Sciatic nerve (tissue), 2 donors: ENCODE measurements at regions not wholly inside any gene's neighbourhood (a gene's known extent, or its start where the extent isn't known, plus 50 kb on each side); places are given as distances from the start of the nearest gene placed in this dataset.
"Not testable (repeated sequence)": the region's sequence is repeated elsewhere in the genome, so short reads cannot be mapped to it uniquely, and the experiment has no call there.

Experiments
- ATAC-seq: fragments of 200-7000 bp; cut with Tn5 transposase; one replicate; pipeline ENCODE4 v1.9.1; 2020; ENCODE audit warnings: mild to moderate bottlenecking, moderate library complexity
- DNase-seq: peaks from one replicate; pipeline ENCODE4 v3.0.0-alpha.2; 2020; ENCODE audit warnings: low spot score
- intact Hi-C: fragments of 100-400 bp; cut with DNase I; formaldehyde crosslinking; loops from one replicate; pipeline ENCODE4 v1.14.2; 2022
- donor health status: DM: no; HTN: no; CAD: no.
- donor health status: DM: no; HTN: no; CAD: no.

DNA sequence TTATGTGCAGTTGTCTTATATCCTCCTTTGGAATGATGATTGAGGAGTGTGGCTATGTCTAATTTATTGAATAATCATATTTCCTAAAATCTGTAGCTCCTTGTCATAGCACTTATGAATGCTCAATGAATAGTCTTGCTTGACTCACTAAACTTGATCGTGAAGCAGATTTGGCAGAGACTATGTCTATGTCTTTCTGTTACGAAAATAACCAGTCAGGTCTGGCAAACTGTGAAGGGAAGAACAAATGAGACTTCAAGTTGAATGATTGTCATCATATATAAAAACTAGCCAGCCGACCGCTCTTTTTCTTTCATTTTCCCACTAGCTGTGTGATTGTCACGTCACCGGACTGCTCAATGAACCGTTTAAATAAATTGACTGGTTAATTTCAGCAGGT lies 1303.9 kb upstream of the GJE1 start:
- no peak for ATAC-seq
- intact Hi-C loops = no loop called here
- no peak for DNase-seq

DNA sequence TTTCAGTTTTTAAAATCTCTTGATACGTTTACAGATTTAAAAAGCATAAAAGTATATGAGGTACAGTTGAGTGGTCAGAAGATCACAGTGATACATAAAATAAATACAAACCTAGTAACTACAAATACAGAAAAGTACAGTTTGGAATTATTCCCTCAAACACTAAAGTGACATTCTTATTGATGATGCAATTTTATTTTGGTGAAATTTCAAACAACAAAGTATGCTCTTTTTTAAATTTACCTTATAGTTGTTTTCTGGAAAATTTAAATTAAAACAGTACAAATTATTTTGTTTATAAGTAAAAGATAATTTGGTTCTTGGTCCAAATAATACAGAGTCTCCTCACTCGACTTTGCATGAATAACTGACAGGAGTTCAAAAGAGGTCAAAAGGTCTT lies 1305.1 kb upstream of the GJE1 start:
- intact Hi-C loops = no loop called here

DNA sequence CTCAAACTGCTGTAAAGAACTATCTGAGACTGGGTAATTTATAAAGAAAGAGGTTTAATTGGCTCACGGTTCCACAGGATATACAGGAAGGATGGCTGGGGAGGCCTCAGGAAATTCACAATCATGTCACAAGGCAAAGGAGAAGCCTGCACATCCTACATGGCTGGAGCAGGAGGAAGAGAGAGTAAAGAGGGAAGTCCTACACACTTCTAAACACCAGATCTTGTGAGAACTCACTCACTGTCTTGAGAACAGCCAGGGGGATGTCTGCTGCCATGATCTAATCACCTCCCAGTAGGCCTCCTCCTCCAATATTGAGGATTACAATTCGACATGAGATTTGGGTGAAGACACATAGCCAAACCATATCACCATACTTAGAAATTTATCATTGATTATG lies 1307.0 kb upstream of the GJE1 start:
- intact Hi-C loops = no loop called here
- ATAC-seq (no peak), DNase-seq (no peak)

More for the DNA sequence above, 1305.1 kb upstream of the GJE1 start:
- ATAC-seq = no peak
- DNase-seq = no peak

DNA sequence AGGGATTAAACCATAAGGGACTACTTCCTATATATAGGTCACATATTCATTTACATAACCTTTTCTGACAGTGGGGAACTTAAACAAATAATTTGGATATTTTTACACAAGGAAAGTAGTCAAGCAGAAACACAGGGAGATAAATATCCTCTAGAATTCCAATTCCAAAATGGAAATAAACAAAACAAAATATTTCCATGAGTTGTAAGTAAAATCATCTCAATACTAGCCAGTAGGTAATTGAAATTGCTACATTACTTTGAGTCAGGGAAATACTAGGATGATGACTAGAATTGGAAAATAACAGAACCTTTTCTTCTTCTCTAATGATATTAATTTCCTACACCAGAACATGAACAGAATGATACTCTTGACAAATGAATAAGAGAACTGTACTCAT lies 1308.1 kb upstream of the GJE1 start:
- ATAC-seq = no peak

DNA sequence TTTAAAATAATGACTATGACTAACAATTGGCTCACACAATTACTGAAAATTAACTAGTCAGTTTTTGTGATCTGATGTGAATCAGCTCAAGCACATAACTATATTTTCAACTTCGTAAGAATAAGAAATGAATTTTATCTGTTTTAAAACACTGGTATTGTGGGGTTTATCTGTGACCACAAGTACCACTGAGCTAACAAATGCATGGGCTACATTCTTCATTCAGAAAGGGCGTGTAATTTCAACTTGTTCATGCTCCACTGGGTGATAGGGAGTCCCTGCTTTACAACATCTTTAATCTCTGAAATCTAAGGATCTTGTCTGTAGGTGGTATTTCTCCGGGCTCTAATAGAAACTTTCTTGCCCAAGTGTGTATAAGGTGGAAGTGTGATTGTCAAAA lies 1311.5 kb upstream of the GJE1 start:
- intact Hi-C loops = no loop called here
- DNase-seq (no peak), ATAC-seq (no peak)

More for the DNA sequence above, 1308.1 kb upstream of the GJE1 start:
- DNase-seq = no peak
- intact Hi-C loops = no loop called here

DNA sequence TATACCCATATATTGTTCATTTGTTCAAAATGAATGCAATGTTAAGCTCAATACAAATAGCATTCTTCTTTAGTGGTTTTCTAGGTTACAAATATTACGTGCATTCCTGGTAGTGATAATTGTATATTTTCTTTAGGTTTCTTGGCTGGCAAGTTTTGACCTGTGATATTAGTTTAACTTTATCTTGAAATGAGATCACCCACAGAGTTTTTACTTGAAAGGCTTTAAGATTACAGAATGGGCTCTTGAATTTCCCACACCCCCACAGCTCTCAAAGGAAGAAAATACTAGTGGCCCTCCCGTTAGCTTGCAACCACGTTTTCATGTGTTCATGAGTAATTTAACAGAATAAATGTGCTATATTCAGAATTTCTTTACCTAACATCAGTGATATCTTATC lies 1315.5 kb upstream of the GJE1 start:
- DNase-seq (no peak), ATAC-seq (no peak)
- intact Hi-C loops = no loop called here

DNA sequence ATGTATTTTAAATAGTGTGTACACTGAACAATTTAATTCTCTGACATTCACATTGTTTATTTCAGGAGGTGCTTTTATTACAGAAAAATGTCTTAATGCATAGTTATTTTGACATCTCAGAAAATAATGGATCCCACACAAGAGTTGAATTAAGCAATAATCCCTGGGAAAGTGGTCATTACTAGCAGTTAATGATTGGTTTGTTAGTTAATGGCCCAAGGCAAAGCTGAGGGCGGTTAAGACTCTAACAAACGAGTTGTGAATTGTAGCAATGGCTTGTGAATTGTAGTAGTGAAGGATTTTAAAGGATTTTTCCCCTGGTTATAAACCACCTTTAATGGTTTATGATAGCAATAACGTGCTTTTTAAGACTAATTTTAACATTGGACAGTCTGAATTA lies 1316.0 kb upstream of the GJE1 start:
- DNase-seq (no peak), ATAC-seq (no peak)
- intact Hi-C loops = no loop called here

DNA sequence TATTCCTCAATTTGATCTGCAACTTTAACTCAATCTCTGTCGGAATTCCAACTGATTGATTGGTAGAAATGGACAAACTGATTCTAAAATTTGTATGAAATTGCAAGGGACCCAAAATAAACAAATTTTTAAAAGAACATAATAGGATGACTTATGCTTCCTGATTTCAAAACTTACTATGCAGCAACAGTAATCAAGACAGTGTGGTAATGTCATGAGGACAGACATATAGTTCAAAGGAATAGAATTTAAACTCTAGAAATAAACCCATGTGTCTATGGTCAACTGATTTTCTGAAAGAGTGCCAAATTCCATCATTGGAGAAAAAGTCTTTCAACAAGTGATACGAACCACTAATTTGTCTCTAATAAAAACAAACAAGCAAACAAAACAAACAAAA lies 1320.1 kb upstream of the GJE1 start:
- ATAC-seq (no peak), DNase-seq (no peak)
- intact Hi-C loops = no loop called here

DNA sequence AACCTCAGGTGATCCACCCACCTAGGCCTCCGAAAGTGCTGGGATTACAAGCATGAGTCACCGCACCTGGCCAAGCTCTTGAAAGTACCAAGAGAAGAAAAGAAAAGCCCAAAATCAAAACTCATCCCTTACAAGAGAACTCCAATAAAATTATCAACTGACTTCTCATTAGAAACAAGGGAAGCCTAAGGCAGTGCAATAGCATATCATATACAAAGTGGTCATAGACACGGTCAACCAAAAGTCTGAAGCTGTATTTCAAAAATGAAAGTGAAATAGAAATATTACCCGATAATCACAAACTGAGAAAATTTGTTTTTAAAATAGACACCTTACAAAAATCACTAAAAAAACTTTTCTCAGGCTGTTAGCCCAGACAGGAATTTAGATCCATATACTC lies 1321.1 kb upstream of the GJE1 start:
- DNase-seq (no peak), ATAC-seq (no peak)
- intact Hi-C loops = no loop called here

DNA sequence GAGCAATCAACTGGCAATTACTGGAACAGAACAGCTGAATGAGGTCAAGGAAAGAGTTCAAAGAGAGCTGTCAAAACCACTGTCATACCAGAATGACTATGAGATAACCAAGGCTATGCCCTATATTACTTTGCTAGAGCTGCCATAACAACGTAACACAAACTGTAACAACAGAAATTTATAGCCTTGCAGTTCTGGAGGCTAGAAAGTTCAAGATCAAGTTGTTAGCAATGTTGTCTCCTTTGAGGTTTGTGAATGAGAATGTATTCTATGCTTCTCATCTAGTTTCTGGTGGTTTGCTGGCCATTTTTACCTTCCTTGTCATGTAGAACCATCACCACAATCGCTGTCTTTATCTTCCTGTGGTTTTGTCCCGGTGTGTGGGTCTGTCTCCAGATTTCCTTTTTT lies 1323.0 kb upstream of the GJE1 start:
- ATAC-seq (no peak), DNase-seq (no peak)
- intact Hi-C loops = no loop called here

DNA sequence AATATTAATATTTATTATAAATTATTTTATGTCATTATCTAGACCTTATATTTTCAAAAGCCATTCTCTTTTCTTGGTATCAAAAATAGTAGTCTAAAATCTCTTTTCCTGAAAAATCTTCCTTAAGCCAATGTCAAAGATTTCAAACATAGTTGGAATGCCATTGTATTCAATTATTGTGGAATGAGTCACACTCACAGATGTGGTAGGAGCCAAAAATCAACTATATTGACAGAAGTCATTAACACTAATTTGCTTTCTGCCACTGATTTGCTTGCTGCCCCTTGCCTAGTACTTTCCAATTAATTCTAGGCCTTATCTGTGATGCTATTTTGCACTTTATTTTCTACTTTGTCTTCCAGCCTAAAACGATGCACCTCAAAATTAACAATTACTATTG lies 1326.3 kb upstream of the GJE1 start:
- intact Hi-C loops = no loop called here
- DNase-seq = no peak
- ATAC-seq = no peak

DNA sequence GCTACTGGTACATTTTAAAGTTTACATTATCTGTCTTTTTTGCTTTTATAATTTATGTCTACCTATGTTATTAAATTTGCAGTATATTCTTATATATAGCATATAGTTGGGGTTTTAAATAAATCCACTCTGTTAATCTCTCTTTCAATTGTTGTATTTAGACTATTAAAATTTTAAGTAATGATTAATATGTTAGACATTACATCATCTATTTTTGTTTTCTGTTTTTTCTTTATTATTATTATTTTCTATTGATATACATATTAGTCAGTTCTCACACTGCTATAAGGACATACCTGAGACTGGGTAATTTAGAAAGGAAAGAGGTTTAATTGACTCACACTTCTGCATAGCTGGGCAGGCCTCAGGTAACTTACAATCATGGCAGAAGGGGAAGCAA lies 1338.2 kb upstream of the GJE1 start:
- intact Hi-C loops = no loop called here
- ATAC-seq (no peak), DNase-seq (no peak)

DNA sequence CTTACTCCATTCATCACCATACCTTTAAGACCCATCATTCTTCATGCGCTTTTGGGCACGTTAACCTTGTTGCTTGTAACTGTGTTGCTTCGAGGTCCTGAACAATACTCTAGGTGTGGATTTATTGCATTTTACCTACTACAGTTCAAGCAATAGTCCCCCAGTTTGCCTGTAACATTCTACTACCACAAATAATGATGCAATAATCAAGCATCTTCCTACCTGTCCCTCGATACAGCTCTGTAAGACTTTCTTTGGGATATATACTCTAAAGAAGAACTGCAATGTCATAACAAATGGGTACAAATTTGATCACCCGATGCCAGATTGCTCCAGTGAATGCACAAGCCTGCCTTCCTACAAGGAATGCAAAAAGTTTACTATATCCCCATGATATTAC lies 1342.6 kb upstream of the GJE1 start:
- intact Hi-C loops = no loop called here
- no peak for DNase-seq
- no peak for ATAC-seq

DNA sequence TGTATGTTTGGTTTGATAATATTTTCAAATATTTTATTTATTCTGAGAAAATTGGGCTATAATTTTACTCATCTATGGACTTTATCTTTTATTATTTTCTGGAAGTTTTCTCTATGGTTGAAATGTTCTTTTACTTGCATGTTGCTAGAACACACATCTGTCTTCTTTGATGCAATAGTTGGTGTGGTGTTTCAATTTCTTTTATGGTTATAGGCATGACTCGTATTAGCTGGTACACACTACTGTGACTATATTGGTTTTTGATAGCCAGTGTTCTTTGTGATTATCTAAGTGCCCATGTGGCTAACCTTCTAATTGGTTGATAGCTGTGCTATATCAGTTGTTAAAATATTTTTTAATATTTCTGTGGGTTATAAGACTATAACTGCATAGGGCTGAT lies 1343.3 kb upstream of the GJE1 start:
- DNase-seq (no peak), ATAC-seq (no peak)
- intact Hi-C loops = no loop called here

DNA sequence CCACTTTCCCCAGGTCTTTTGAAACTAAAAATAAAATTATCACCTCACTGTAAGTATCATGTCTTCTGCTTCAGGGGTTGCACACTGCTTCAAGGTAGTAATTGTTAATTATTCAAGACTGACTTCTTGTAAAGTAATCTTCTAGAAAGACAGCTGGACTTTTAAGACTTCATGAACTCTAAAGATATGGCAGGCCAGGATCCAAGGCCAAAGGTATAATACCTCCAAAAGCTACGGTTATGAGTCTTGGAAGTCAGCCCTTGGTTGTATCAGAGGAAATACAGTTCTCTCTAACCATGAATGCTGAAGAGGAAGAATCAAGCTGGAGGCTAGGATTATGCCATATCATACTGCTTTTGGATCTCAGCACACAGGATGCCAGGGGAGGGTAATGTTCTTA lies 1346.8 kb upstream of the GJE1 start:
- intact Hi-C loops = no loop called here
- ATAC-seq = no peak

DNA sequence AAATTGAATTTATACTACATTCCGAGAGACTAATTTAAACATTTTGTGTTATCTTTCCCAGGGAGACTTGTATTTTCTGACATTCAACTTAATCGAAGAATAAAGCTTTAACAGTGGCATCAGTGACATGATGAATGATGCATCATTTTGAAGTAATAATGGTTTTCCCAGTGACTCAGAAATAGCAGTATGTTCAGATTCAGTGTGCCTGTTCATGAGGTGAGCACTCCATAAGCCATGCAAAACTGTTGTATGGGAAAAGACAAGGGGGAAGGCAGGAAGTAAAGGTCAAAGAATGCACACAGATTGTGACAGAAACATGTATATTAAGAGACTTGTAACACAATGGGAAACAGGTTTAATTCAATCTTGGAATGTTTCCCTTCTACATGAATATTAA lies 1348.2 kb upstream of the GJE1 start:
- intact Hi-C loops = no loop called here
- DNase-seq (no peak), ATAC-seq (no peak)

More for the DNA sequence above, 1346.8 kb upstream of the GJE1 start:
- DNase-seq = no peak

DNA sequence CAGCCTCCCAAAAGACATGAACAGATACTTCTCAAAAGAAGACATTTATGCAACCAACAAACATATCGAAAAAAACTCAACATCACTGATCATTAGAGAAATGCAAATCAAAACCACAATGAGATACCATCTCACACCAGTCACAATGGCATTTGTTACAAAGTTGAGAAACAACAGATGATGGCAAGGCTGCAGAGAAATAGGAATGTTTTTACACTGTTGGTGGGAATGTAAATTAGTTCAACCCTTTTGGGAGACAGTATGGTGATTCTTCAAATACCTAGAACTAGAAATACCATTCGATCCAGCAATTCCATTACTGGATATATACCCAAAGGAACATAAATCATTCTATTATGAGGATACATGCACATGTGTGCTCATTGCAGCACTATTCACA lies 1349.2 kb upstream of the GJE1 start:
- ATAC-seq, intact Hi-C loops, DNase-seq: not testable (repeated sequence)

DNA sequence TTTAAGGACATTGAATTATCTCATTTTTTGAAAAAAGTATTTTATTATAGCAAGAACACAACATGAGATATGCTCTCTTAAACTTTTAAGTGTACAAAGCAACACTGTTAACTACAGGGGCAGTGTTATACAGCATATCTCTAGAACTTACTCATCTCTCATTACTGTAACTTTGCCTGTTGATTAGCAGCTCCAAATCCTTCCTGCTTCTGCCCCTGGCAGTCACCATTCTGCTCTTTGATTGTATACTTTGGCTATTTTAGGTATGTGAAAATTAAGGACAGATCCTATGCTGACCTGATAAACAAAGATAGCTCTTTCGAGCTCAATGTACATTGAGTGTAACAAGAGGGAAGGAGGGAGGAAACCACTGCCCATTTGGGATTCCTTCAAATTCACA lies 1349.8 kb upstream of the GJE1 start:
- ATAC-seq (no peak), DNase-seq (no peak)
- intact Hi-C loops = no loop called here

DNA sequence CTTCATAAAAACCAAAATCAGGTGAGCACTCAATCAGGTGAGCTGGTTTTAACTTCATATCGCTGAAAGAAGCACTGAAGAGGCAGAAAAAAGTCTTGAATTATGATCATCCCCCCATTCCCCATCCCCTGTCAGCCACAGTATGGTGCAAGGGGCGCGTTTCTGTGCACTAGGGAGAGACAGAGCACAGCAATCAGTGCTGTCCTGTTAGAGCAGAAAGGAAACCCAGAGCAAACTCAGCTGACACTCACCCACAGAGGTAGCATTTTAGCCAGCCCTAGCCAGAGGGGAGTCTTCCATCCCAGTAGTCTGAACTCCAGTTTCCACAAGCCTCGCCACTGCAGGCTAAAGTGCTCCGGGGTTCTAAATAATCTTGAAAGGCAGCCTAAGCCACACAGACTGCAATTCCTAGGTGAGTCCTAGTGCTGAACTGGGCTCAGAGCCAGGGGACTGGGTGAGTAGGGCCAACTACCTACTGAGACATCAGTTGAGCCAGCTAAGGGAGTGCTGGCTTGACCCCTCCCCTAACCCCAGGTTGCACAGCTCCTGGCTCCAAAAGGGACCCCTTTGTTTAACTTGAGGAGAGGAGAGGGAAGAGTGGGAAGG lies 1352.6 kb upstream of the GJE1 start:
- ATAC-seq (no peak), DNase-seq (no peak)
- intact Hi-C loops = no loop called here

DNA sequence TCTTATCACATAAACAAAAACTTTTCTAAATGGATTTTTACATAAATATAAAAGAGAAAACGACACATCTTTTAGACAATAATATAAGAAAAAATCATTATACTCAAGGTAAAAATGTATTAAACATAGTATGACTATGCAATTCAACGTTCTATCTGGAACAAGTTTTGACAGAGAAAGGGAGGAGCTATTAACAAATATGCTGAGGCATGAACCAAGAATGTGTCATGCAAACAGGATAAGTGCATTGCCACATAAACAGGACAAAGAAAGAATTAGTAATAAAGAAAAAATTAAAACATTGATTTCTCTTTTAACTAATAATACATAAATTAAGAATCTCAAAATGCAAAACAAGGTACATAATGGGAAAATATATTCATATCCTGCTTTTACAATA lies 1353.4 kb upstream of the GJE1 start:
- ATAC-seq = no peak
- no peak for DNase-seq
- intact Hi-C loops = no loop called here

DNA sequence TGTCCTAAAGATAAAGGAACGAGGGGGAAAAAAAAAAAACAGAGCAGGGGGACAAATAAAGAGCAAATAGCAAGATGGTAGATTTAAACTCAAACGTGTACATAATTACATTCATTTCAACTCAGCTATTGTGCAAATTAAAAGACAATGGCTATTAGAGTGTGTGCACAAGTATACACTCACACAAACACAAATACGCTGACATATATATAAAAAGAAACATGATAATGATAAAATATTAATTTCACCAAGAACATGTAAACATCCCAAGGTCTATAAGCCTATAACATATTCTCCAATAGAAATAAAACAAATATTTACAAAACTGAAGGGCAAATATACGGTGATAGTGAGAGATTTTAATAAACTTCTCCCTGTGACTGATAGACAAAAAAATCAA lies 1354.9 kb upstream of the GJE1 start:
- DNase-seq (no peak), ATAC-seq (no peak)
- intact Hi-C loops = no loop called here

DNA sequence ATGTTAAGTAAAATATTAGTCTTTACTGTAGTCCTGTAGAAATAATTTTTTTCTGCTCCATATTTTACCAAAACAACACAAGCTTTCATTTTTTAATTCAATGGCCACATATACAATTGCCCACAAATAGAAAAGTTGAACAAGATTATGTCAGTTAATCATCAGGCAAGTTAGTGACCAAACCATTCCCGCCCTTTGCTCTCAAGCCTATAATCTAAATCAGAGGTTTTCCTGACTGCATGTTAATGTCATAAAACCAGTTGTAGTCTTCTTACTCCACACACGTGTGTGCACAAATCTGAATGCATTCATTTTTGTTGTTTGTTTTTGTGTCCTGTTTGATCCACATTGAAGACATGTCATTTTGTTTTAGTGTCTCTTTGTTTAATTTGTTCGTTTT lies 1357.7 kb upstream of the GJE1 start:
- ATAC-seq = no peak
- intact Hi-C loops = no loop called here

More for the DNA sequence above, 1357.7 kb upstream of the GJE1 start:
- no peak for DNase-seq
